ENCODE measurements at regions not wholly inside any gene's neighbourhood (a gene's known extent, or its start where the extent isn't known, plus 50 kb on each side); places are given as distances from the start of the nearest gene placed in this dataset.
"Not testable (repeated sequence)": the region's sequence is repeated elsewhere in the genome, so short reads cannot be mapped to it uniquely, and the experiment has no call there.

GRCh38 chr13:75178436-75178835 lies 303.5 kb downstream of the TBC1D4 start:
- no peak for DNase-seq (ENCODE audit: low read depth)

GRCh38 chr13:75175575-75175974 lies 306.4 kb downstream of the TBC1D4 start:
- DNase-seq (ENCODE audit: low read depth): no peak

GRCh38 chr13:75175097-75175496 lies 306.9 kb downstream of the TBC1D4 start:
- DNase-seq (ENCODE audit: low read depth): not testable (repeated sequence)

GRCh38 chr13:75174481-75174880 lies 307.5 kb downstream of the TBC1D4 start:
- no peak for DNase-seq (ENCODE audit: low read depth)

GRCh38 chr13:75173457-75174356 lies 308.3 kb downstream of the TBC1D4 start:
- DNase-seq (ENCODE audit: low read depth): no peak

- no peak for DNase-seq (ENCODE audit: low read depth)
Measured at GRCh38 chr13:75170311-75170710, 311.7 kb downstream of the TBC1D4 start.

GRCh38 chr13:75165543-75166230 lies 316.3 kb downstream of the TBC1D4 start:
- no peak for DNase-seq (ENCODE audit: low read depth)

GRCh38 chr13:75161804-75162203 lies 320.2 kb downstream of the TBC1D4 start:
- DNase-seq (ENCODE audit: low read depth): no peak

GRCh38 chr13:75160984-75161383 lies 321.0 kb downstream of the TBC1D4 start:
- no peak for DNase-seq (ENCODE audit: low read depth)

- no peak for DNase-seq (ENCODE audit: low read depth)
Measured at GRCh38 chr13:75154331-75154730, 327.6 kb downstream of the TBC1D4 start.

- no peak for DNase-seq (ENCODE audit: low read depth)
Measured at GRCh38 chr13:75153834-75154233, 328.1 kb downstream of the TBC1D4 start.

- DNase-seq (ENCODE audit: low read depth): no peak
Measured at GRCh38 chr13:75153386-75153785, 328.6 kb downstream of the TBC1D4 start.

GRCh38 chr13:75151081-75151643 lies 330.8 kb downstream of the TBC1D4 start:
- DNase-seq (ENCODE audit: low read depth): no peak

GRCh38 chr13:75149776-75150175 lies 332.2 kb downstream of the TBC1D4 start:
- DNase-seq (ENCODE audit: low read depth): no peak

- DNase-seq (ENCODE audit: low read depth): no peak
Measured at GRCh38 chr13:75147946-75148345, 334.0 kb downstream of the TBC1D4 start.

- DNase-seq (ENCODE audit: low read depth): no peak
Measured at GRCh38 chr13:75146436-75146835, 335.5 kb downstream of the TBC1D4 start.

GRCh38 chr13:75145927-75146326 lies 336.0 kb downstream of the TBC1D4 start:
- no peak for DNase-seq (ENCODE audit: low read depth)

GRCh38 chr13:75139291-75139690 lies 342.7 kb downstream of the TBC1D4 start:
- DNase-seq (ENCODE audit: low read depth): no peak

GRCh38 chr13:75137911-75138571 lies 343.9 kb downstream of the TBC1D4 start:
- DNase-seq (ENCODE audit: low read depth): no peak

GRCh38 chr13:75136151-75136550 lies 345.8 kb downstream of the TBC1D4 start:
- DNase-seq (ENCODE audit: low read depth): no peak

GRCh38 chr13:75135325-75135825 lies 346.6 kb downstream of the TBC1D4 start:
- no peak for DNase-seq (ENCODE audit: low read depth)

All from CMK (cell line).